NCI-H1105 treated with DMSO at 0.1 percent for 48 hours (cell line): ENCODE measurements at regions not wholly inside any gene's neighbourhood (a gene's known extent, or its start where the extent isn't known, plus 50 kb on each side); places are given as distances from the start of the nearest gene placed in this dataset.
"Not testable (repeated sequence)": the region's sequence is repeated elsewhere in the genome, so short reads cannot be mapped to it uniquely, and the experiment has no call there.

ENCODE experiments used
- DNase-seq: peaks from one replicate; lab custom pipeline; 2025; lab: John Stamatoyannopoulos, UW

- no peak for DNase-seq
Measured at GRCh38 chr11:100581318-100581717, 105.8 kb upstream of the ARHGAP42 start.

GRCh38 chr11:100584201-100584985 is 102.7 kb upstream of the ARHGAP42 start:
- no peak for DNase-seq

DNA sequence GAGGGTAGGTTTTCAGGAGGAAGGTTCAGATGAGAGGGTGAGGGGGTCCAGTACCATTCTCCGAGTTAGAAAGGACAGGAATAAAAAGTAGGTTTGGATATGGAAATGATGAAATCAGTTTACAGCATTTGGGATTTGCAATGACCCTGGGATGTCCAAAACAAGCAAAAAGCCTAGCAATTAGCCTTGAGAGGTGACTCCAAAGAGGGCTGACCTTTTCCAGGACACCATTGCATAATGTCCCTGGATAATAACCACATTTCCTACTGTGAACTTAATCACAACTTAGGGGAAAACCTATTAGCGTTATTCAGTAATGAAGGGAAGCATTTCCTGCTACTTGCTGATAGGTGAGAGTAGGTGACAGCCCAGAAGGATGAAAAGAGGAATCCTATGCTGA is 101.4 kb upstream of the ARHGAP42 start:
- DNase-seq, result no peak

- no peak for DNase-seq
Measured at GRCh38 chr11:100586361-100587101, 100.6 kb upstream of the ARHGAP42 start.

- DNase-seq, result no peak
Measured at GRCh38 chr11:100592619-100593260, 94.3 kb upstream of the ARHGAP42 start.

- DNase-seq, result no peak
Measured at GRCh38 chr11:100593291-100593690, 93.8 kb upstream of the ARHGAP42 start.

GRCh38 chr11:100594320-100594719 is 92.8 kb upstream of the ARHGAP42 start:
- no peak for DNase-seq

GRCh38 chr11:100600941-100601340 is 86.1 kb upstream of the ARHGAP42 start:
- DNase-seq, result no peak

GRCh38 chr11:100602716-100603115 is 84.4 kb upstream of the ARHGAP42 start:
- no peak for DNase-seq

GRCh38 chr11:100607761-100608160 is 79.3 kb upstream of the ARHGAP42 start:
- DNase-seq, result not testable (repeated sequence)

- DNase-seq, result no peak
Measured at GRCh38 chr11:100612766-100613165, 74.3 kb upstream of the ARHGAP42 start.

- no peak for DNase-seq
Measured at GRCh38 chr11:100618914-100619313, 68.2 kb upstream of the ARHGAP42 start.

GRCh38 chr11:100619484-100619883 is 67.6 kb upstream of the ARHGAP42 start:
- DNase-seq, result no peak

DNA sequence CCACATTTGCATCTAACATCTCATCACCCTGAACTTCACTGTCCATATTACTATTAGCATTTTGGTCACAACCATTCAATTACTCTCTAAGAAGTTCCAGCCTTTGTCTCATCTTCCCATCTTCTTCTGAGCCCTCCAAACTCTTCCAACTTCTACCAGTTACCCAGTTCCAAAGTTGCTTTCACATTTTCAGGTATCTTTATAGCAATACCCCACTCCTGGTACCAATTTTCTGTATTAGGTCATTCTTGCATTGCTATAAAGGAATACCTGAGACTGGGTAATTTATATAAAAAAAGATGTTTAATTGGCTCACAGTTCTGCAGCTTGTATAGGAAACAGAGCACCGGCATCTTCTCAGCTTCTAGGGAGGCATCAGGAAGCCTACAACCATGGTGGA is 64.7 kb upstream of the ARHGAP42 start:
- DNase-seq, result no peak

DNA sequence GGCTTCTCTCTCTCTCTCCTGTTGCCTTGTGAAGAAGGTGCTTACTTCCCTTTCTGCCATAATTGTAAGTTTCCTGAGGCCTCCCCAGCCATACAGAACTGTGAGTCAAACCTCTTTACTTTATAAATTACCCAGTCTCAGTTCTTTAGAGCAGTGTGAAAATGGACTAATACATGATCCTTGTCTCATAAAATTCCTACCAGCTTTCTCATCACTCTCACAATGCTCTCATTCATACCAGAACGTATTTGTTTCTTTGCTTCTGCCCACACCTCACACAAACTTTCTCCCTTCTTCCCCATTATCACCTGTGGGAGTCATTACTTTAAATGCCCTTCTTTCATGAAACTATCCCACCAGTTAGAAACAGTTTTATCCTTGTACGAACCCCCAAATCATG is 62.7 kb upstream of the ARHGAP42 start:
- DNase-seq, result no peak

DNA sequence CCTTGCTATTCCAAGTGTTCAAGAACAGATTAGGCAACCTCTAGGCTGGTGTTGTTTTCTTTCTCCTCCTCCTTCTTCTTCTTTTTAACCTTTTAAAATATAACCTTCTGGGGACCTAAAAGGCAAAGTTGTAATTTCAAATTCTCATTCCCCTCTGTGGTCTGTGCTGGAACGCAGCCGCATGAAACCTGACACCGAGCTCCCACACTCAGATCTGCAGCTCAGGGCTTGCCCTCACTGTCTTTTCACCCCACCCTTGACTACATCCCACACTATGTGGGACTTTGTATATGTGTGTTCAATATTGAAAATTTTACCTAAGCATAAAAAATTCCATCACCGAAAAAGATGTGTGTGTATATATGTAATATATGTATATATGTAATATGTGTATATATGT is 62.0 kb upstream of the ARHGAP42 start:
- no peak for DNase-seq

- DNase-seq, result no peak
Measured at GRCh38 chr11:100629671-100630070, 57.4 kb upstream of the ARHGAP42 start.

DNA sequence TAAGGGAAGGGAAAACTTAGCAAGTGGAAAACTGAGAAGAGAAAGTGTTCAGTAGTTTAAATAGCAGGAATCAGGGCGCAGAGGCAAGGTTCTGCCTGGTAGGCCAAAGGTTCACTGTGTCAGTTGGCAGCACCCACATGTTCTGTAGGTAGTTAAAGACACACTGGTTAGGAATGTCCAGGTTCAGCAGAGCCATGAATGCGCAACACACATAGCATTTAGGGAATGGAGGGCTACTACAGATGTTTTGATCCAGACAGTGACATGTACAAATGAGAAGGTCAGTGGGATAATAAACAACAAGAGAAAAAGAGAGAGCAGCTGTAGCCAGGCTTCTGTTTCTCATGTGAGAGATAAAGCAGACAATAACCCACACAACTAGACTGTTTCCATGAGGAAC is 56.2 kb upstream of the ARHGAP42 start:
- DNase-seq, result no peak

DNA sequence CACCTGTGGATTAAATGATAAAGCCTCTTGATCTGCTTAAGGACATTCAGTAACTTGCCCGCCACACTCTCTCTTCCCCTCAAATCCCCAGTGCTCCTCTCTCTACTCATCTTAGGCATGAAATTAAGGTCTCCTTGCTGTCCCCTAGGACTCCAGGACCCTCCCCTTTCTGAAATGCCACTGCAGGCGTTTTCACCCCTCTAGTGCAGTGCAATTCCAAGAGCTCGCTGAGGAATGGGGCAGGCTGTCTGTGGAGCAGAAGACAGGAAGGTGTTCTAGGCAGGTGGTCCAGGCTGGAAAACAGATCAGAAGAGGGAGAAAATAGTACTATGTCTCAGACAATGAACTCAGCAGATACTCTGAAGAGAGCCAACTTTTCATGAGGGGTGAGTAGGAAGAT is 55.8 kb upstream of the ARHGAP42 start:
- no peak for DNase-seq

- peak; percentile 40 for DNase-seq
Measured at GRCh38 chr11:100632941-100633452, 54.1 kb upstream of the ARHGAP42 start.

DNA sequence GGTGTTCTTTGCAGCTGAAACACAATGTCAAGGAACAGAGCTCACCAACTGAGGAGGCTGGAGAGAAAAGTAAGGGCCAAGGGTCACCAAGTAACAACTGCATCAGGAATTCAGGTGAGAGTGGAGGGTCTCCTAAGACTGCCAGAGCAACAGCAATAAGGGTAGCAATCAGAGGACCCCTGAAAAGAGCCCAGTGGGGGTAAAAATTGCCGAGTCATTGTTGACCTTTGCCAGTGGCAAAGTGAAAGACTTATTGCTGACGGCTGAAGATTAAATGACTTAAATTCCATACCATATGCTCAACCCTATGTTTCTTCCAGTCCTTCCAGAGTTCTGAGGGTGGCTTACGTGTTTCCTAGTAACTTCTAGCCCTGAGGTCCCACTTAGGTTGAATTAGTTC is 51.9 kb upstream of the ARHGAP42 start:
- DNase-seq, result no peak

GRCh38 chr11:100636536-100636935 is 50.6 kb upstream of the ARHGAP42 start:
- no peak for DNase-seq
